NCI-H1436 (cell line): ENCODE measurements at regions not wholly inside any gene's neighbourhood (a gene's known extent, or its start where the extent isn't known, plus 50 kb on each side); places are given as distances from the start of the nearest gene placed in this dataset.
"Not testable (repeated sequence)": the region's sequence is repeated elsewhere in the genome, so short reads cannot be mapped to it uniquely, and the experiment has no call there.

Experiments
- DNase-seq: peaks from one replicate; lab custom pipeline; 2025; lab: John Stamatoyannopoulos, UW

DNA sequence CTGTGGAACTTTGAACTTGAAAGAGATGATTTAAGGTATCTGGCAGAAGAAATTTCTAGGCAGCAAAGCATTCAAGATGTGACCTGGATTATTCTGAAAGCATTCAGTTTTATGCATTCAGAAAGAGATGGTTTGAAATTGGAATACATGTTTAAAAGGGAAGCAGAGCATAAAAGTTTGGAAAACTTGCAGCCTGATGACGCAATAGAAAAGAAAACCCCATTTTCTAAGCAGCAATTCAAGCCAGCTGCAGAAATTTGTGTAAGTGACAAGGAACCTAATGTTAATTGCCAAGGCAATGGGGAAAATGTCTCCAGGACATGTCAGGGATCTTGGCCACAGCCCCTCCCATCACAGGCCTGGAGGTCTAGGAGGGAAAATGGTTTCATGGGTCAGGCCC, 354.0 kb downstream of the ZNF326 start:
- no peak for DNase-seq

GRCh38 chr1:90348459-90348858, 353.5 kb downstream of the ZNF326 start:
- DNase-seq = not testable (repeated sequence)

DNA sequence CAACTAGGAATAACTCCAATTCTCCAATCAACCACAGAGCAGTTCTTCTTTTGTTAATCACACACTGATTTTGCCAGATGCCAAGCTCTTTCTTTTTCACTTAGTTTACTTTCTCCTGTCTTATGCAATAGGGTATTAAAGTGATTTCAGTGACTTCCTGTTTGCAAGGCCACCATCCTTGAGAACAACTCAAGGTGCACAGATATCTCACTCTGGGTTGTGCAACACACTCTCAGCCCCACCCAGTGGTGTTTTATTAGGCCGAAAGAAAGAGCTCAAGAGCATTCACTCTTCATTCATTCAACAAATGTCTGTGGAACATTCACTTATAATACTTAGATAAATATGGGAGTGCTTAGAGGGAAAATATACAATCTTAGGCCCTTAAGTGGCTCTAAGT, 352.5 kb downstream of the ZNF326 start:
- no peak for DNase-seq

DNA sequence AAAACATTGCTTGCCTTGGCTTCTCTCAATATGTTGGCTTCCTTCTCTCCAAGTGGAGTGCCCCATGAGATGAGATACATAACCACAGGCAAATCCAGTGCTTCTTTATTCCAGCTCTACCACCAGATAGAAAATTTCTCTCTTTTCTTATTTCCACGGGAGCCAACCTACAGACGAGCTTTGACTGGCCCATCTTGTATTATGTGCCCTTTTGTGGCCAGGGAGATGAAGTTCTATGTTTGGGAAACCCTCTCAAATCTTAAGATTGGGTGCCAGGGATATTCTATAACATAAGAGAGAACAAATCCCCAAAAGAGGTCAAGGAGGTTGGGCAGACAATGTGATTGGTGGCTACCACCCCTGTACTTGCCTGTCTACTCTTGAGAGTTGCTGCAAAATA, 351.8 kb downstream of the ZNF326 start:
- DNase-seq = no peak

- DNase-seq = no peak
Measured at GRCh38 chr1:90346349-90346748, 351.4 kb downstream of the ZNF326 start.

GRCh38 chr1:90344963-90345730, 350.2 kb downstream of the ZNF326 start:
- DNase-seq = no peak

GRCh38 chr1:90341516-90341915, 346.6 kb downstream of the ZNF326 start:
- DNase-seq = no peak

GRCh38 chr1:90340606-90341005, 345.7 kb downstream of the ZNF326 start:
- peak; percentile 12 for DNase-seq

DNA sequence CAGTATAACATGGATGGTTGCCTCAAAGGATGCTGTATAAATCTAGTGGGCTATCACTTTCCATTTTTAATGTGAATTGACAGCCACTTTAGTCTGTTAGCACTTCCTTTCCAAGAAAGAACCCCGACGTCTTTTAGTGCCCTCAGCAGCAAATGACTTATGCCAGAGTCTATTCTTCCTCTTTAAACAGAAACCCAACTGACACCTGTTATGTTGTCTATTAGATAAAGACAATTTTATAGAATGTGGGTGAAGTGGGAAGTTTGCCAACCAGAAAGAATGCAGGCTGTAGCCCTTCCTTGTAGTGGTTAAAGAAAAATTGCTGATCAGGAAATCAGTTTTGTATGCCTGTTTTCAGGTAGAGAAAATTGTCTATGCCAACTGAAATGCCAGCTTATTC, 344.9 kb downstream of the ZNF326 start:
- no peak for DNase-seq

DNA sequence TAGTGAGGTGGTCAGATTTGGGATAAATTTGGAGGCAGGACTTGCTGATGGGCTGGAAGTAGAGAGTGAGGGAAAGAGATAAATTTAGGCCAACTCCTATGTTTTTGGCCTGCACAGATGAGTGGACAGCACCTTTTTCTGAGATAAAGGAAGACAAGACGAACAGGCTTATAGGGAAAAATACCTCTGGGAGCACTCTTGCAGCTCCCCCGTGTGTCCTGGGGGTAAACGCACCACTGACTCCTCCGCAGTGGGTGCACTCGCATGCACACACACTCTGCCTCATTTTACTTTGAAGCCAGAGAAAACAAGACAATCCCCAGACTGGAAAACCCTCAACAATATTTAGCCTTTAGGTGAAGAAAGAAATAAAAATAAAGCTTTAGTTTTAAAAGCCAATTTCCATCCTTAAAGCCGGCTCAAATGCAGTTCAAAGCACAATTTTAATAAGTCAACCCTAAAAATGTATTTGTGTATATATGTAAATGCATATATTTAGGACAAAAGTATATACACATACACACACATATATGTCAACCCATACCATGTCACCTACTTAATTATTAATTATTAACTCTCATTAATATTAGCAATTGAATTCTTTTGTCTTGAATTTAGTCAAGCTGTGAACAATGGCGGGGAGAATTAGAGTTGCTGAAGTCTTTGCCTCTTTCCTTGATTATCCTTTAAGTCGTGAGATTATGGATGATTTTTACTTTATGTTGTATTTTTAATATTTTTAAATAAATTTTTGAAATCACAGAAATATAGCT, 341.8 kb downstream of the ZNF326 start:
- no peak for DNase-seq

DNA sequence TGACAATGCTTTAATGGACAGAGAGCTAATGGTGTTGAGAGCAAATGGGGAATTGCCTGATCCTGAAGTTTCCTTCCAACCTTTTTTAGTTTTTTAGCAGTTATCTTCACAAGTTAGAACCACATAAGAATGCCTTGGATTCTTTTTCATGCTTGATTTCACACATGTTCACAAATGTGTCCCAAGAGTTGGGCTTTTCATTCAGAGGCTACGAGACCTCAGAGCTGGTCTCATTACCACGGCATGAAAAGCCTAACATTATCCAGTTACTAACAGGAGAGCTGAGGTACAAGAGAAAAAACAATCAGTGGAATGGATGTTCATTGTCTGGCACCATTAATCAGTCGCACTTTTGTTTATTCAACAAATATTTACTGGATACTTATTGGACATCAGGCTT, 340.6 kb downstream of the ZNF326 start:
- no peak for DNase-seq

GRCh38 chr1:90334137-90334536, 339.2 kb downstream of the ZNF326 start:
- no peak for DNase-seq

GRCh38 chr1:90325168-90325567, 330.3 kb downstream of the ZNF326 start:
- no peak for DNase-seq

GRCh38 chr1:90322186-90322585, 327.3 kb downstream of the ZNF326 start:
- no peak for DNase-seq

- no peak for DNase-seq
Measured at GRCh38 chr1:90319918-90320317, 325.0 kb downstream of the ZNF326 start.

GRCh38 chr1:90318431-90318830, 323.5 kb downstream of the ZNF326 start:
- no peak for DNase-seq

- DNase-seq = no peak
Measured at GRCh38 chr1:90317628-90318027, 322.7 kb downstream of the ZNF326 start.

- no peak for DNase-seq
Measured at GRCh38 chr1:90314533-90314932, 319.6 kb downstream of the ZNF326 start.

DNA sequence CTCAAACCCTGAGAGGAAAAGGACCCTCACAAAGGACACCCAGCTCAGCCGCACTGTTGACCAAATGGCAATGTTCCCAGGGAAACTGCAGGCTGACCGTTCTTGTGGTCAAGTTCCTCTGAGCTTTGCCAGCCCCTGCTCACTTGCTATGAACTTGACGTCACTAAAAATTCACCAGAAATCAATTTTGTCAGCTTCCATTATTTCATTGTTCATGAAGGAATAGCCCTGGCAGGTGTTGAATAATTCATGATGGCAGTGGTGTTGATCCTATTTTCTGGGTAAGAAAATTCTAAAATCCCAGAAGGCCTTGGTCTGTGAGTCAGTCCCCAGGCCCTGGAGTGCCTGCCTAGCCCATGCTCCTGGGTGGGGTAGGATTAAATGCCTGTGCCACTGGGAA, 318.9 kb downstream of the ZNF326 start:
- DNase-seq = no peak

DNA sequence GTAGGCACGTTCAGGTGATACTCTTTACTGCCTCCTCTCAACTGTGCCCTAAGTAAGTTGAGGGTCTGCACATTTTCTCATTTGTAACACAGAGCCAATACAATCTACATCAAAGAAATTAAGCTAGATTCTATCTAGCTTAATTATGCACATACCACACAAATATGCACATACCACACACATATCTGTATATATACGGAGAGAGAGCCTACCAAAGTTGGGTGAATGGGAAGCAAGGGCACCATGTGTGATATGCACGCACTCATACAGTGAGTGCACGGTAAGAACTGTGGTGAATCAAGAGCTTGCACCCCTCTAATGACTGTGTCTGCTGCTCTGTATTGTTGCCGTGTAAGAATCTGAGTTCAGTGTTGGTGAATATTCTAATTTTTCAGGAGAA, 314.9 kb downstream of the ZNF326 start:
- DNase-seq = no peak

DNA sequence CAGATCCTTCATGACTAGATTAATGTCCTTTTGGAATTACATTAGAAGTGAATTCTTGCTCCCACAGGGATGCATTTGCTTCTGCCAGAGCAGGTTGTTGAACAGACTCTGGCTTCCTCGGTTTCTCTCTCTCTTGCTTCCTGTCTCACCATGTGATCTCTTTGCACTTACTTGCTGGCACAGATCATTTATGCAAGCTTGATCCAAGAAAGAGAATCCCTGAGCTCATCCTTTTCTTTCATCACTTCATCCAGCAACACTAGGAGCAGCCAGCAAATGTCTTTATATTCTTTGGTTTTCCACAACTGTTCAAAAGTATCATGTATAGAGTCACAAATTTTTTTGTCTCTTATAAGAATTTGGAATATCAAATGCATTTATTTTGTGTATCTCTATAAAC, 313.5 kb downstream of the ZNF326 start:
- DNase-seq = no peak

- no peak for DNase-seq
Measured at GRCh38 chr1:90305577-90305976, 310.7 kb downstream of the ZNF326 start.

DNA sequence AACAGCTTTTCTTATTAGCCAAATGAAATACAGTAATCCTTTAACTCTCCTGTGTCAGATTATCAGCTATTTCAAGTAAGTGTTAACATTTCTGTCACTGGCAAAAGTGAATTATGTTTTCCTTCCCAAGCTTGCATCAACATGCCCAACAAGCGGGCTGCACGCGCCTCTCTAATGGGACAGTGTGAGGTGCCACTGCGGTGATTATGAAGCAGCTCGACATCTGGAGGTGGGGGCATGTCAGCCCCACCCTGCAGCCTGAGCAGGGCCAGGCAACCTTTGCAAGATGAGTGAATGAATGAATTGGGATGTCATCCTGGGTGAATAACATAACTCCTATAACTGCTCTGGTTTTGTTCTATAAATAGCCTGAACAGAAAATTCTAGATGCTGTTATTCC, 301.4 kb downstream of the ZNF326 start:
- no peak for DNase-seq

- no peak for DNase-seq
Measured at GRCh38 chr1:90295534-90295933, 300.6 kb downstream of the ZNF326 start.
